HCT116 (cell line): ENCODE measurements at regions not wholly inside any gene's neighbourhood (a gene's known extent, or its start where the extent isn't known, plus 50 kb on each side); places are given as distances from the start of the nearest gene placed in this dataset.

ENCODE experiments used
- EZH2 ChIP-seq: fragments of 200-600 bp; sonication (generic); IDR thresholded peaks from 2 replicates; pipeline ENCODE4 v1.6.1; 2017; ENCODE audit warnings: antibody characterized with exemption, mixed run types
- TF ChIP-seq, protein P1 (sequence below), 3 experiments: fragments of 200-600 bp in 1 of 3; sonication (generic) in 1 of 3; IDR thresholded peaks in 2 of 3; conservative IDR thresholded peaks in 1 of 3; 2 replicates each; pipeline ENCODE4 v1.5.1; 2012 to 2017; ENCODE audit warnings: low read depth in 2 of 3, low read length in 2 of 3, antibody characterized with exemption in 1 of 3, borderline replicate concordance in 1 of 3, control low read depth in 1 of 3, mild to moderate bottlenecking in 1 of 3, mixed read lengths in 1 of 3, mixed run types in 1 of 3, moderate library complexity in 1 of 3; ENCODE audit not compliant: insufficient read depth in 1 of 3

DNA sequence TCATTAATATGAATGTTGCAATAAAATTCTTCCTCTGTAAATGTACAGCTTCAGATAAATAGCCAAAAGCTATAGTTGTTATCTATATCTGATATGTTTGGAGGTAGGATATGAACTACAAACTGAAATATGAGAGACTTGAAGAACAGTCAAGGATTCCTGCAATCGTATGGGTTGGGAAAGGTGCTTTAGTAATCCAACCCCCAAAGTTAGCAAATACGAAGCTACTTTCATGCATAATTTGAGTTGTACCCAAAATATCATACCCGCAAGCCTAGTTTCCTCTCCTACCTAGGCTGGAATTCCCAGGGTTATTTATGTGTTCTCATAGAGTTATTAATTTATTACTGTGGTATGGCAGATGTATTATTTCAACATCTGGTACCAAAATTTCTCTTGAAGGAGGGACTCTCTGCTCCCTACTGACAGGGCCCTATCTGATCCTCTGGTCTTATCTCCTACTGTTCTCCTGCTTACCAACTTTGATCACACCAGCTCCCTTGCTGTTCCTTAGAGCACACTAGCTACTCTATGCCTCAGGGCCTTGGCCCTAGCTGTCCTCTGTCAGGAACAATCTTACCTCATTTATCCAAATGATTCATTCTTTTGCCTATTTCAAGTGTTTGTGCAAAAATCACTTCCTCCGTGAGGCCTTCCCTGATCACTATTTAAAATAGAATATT lies 140.4 kb upstream of the CCDC54 start:
- TF ChIP-seq, protein P1, sequence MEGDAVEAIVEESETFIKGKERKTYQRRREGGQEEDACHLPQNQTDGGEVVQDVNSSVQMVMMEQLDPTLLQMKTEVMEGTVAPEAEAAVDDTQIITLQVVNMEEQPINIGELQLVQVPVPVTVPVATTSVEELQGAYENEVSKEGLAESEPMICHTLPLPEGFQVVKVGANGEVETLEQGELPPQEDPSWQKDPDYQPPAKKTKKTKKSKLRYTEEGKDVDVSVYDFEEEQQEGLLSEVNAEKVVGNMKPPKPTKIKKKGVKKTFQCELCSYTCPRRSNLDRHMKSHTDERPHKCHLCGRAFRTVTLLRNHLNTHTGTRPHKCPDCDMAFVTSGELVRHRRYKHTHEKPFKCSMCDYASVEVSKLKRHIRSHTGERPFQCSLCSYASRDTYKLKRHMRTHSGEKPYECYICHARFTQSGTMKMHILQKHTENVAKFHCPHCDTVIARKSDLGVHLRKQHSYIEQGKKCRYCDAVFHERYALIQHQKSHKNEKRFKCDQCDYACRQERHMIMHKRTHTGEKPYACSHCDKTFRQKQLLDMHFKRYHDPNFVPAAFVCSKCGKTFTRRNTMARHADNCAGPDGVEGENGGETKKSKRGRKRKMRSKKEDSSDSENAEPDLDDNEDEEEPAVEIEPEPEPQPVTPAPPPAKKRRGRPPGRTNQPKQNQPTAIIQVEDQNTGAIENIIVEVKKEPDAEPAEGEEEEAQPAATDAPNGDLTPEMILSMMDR (IDR thresholded peaks at IDR 0.05 in 2 of 3, conservative IDR thresholded peaks at IDR 0.05 in 1 of 3; ENCODE audit: borderline replicate concordance in 1 of 3, insufficient read depth in 1 of 3, low read depth in 2 of 3, low read length in 2 of 3): no peak
- TF ChIP-seq EZH2: no peak
